GM18909 (cell line): ENCODE measurements at regions not wholly inside any gene's neighbourhood (a gene's known extent, or its start where the extent isn't known, plus 50 kb on each side); places are given as distances from the start of the nearest gene placed in this dataset.
"Not testable (repeated sequence)": the region's sequence is repeated elsewhere in the genome, so short reads cannot be mapped to it uniquely, and the experiment has no call there.

Experiments used
- ATAC-seq: cut with Tn5 transposase; IDR thresholded peaks from one replicate; pipeline ENCODE4 v1.9.1; 2021; ENCODE audit warnings: mild to moderate bottlenecking; ENCODE audit not compliant: unreplicated experiment, poor library complexity

GRCh38 chr4:57945298-57945697 lies 835.1 kb upstream of the IGFBP7 start:
- no peak for ATAC-seq

- no peak for ATAC-seq
Observed at GRCh38 chr4:57943682-57944081, 833.5 kb upstream of the IGFBP7 start.

GRCh38 chr4:57937326-57937725 lies 827.1 kb upstream of the IGFBP7 start:
- not testable (repeated sequence) for ATAC-seq

- no peak for ATAC-seq
Observed at GRCh38 chr4:57926311-57926710, 816.1 kb upstream of the IGFBP7 start.

- ATAC-seq = no peak
Observed at GRCh38 chr4:57924951-57925350, 814.8 kb upstream of the IGFBP7 start.

GRCh38 chr4:57916479-57916878 lies 806.3 kb upstream of the IGFBP7 start:
- no peak for ATAC-seq

GRCh38 chr4:57911203-57911602 lies 801.0 kb upstream of the IGFBP7 start:
- ATAC-seq = no peak

GRCh38 chr4:57910151-57910550 lies 800.0 kb upstream of the IGFBP7 start:
- ATAC-seq = no peak

- no peak for ATAC-seq
Observed at GRCh38 chr4:57905965-57906364, 795.8 kb upstream of the IGFBP7 start.

- no peak for ATAC-seq
Observed at GRCh38 chr4:57877047-57877458, 766.9 kb upstream of the IGFBP7 start.

- ATAC-seq = no peak
Observed at GRCh38 chr4:57875829-57876392, 765.7 kb upstream of the IGFBP7 start.

GRCh38 chr4:57866468-57867171 lies 756.4 kb upstream of the IGFBP7 start:
- ATAC-seq = no peak

- peak; percentile 97 for ATAC-seq
Observed at GRCh38 chr4:57865264-57865663, 755.1 kb upstream of the IGFBP7 start.

- peak; percentile 82 for ATAC-seq
Observed at GRCh38 chr4:57854748-57855147, 744.6 kb upstream of the IGFBP7 start.

GRCh38 chr4:57850141-57850540 lies 740.0 kb upstream of the IGFBP7 start:
- ATAC-seq = no peak

- ATAC-seq = no peak
Observed at GRCh38 chr4:57832083-57832482, 721.9 kb upstream of the IGFBP7 start.

GRCh38 chr4:57789666-57790065 lies 679.5 kb upstream of the IGFBP7 start:
- ATAC-seq = no peak

GRCh38 chr4:57777876-57778275 lies 667.7 kb upstream of the IGFBP7 start:
- no peak for ATAC-seq

- no peak for ATAC-seq
Observed at GRCh38 chr4:57774681-57775080, 664.5 kb upstream of the IGFBP7 start.

- ATAC-seq = no peak
Observed at GRCh38 chr4:57774171-57774570, 664.0 kb upstream of the IGFBP7 start.

GRCh38 chr4:57766341-57766740 lies 656.2 kb upstream of the IGFBP7 start:
- no peak for ATAC-seq

- ATAC-seq = no peak
Observed at GRCh38 chr4:57764856-57765255, 654.7 kb upstream of the IGFBP7 start.
